IMR-90 (cell line): ENCODE measurements at regions not wholly inside any gene's neighbourhood (a gene's known extent, or its start where the extent isn't known, plus 50 kb on each side); places are given as distances from the start of the nearest gene placed in this dataset.

Source experiments
- CHD1 ChIP-seq: IDR thresholded peaks from 2 replicates; pipeline ENCODE4 v1.6.1; 2012; ENCODE audit warnings: low read depth, low read length, improper control_type of control experiment
- CTCF ChIP-seq: conservative IDR thresholded peaks from 2 replicates; pipeline ENCODE4 v1.5.1; 2012; ENCODE audit warnings: mild to moderate bottlenecking, low read depth, low read length, improper control_type of control experiment
- MXI1 ChIP-seq: IDR thresholded peaks from 2 replicates; pipeline ENCODE4 v1.6.1; 2012; ENCODE audit warnings: low read depth, mild to moderate bottlenecking, low read length, moderate library complexity, borderline replicate concordance
- NFE2L2 ChIP-seq: fragments of 150-350 bp; IDR thresholded peaks from 2 replicates; pipeline ENCODE4 v1.6.1; 2016; ENCODE audit warnings: low read depth, mild to moderate bottlenecking, low read length
- POLR2A ChIP-seq: IDR thresholded peaks from 2 replicates; pipeline ENCODE4 v1.6.1; 2012; ENCODE audit warnings: mild to moderate bottlenecking, low read depth, low read length
- RAD21 ChIP-seq: IDR thresholded peaks from 2 replicates; pipeline ENCODE4 v1.6.1; 2012; ENCODE audit warnings: low read length, improper control_type of control experiment
- RCOR1 ChIP-seq: IDR thresholded peaks from 2 replicates; pipeline ENCODE4 v1.6.1; 2012; ENCODE audit warnings: mild to moderate bottlenecking, low read length, improper control_type of control experiment; ENCODE audit not compliant: insufficient replicate concordance
- RFX5 ChIP-seq: IDR thresholded peaks from 2 replicates; pipeline ENCODE4 v1.8.0; 2012; ENCODE audit warnings: low read depth, mild to moderate bottlenecking, low read length, moderate library complexity
- TF ChIP-seq, protein P1 (sequence below): fragments of 150-350 bp; IDR thresholded peaks from 2 replicates; pipeline ENCODE4 v1.6.1; 2016; ENCODE audit warnings: low read depth, mild to moderate bottlenecking, low read length, moderate library complexity, borderline replicate concordance

DNA sequence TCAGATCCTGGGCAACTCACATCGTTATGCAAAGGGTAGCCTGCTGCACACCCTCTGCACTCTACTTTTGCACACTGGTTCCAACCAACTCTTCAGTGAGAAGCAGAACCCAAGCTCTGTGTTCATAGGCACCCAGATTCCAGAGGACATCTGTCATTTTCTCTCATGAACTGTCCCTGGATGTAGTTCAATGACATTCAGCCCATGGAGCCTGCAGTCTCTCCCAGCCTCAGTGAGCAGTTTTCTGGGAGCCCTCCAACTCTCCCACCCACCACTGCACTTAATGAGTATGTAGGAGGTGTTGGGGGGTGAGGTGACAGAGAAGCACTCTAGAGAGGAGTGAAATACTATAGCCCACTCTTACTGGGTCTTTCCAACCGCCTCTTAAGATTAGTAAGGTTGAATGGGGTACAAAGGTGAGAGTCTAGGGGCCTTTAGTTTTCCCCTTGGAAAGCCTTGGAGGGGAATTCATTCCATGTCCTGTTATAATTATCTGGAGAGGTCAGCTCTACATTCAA, 58.1 kb upstream of the APOBEC4 start:
- TF ChIP-seq RFX5: no peak
- no peak for TF ChIP-seq CTCF
- TF ChIP-seq POLR2A: no peak
- no peak for TF ChIP-seq CHD1
- no peak for TF ChIP-seq RAD21
- TF ChIP-seq MXI1: no peak
- no peak for TF ChIP-seq RCOR1
- TF ChIP-seq NFE2L2: no peak
- TF ChIP-seq, protein P1, sequence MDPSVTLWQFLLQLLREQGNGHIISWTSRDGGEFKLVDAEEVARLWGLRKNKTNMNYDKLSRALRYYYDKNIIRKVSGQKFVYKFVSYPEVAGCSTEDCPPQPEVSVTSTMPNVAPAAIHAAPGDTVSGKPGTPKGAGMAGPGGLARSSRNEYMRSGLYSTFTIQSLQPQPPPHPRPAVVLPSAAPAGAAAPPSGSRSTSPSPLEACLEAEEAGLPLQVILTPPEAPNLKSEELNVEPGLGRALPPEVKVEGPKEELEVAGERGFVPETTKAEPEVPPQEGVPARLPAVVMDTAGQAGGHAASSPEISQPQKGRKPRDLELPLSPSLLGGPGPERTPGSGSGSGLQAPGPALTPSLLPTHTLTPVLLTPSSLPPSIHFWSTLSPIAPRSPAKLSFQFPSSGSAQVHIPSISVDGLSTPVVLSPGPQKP: no peak
